Mesothelial cell of epicardium (in vitro differentiated cells): ENCODE measurements at regions not wholly inside any gene's neighbourhood (a gene's known extent, or its start where the extent isn't known, plus 50 kb on each side); places are given as distances from the start of the nearest gene placed in this dataset.

Source experiments
- DNase-seq, 2 experiments: peaks; one replicate each; pipeline ENCODE4 v3.0.0; 2021; ENCODE audit warnings: low spot score in 2 of 2; ENCODE audit not compliant: unreplicated experiment in 2 of 2
- H3K27ac Mint-ChIP-seq: 2 replicates; pipeline ENCODE4 v1.8.0; 2021; ENCODE audit warnings: mixed read lengths
- H3K27me3 Mint-ChIP-seq: 2 replicates; pipeline ENCODE4 v1.8.0; 2021; ENCODE audit warnings: low read depth, mixed read lengths
- H3K36me3 Mint-ChIP-seq: 2 replicates; pipeline ENCODE4 v1.8.0; 2021; ENCODE audit warnings: mixed read lengths
- H3K4me1 Mint-ChIP-seq: 2 replicates; pipeline ENCODE4 v1.8.0; 2021; ENCODE audit warnings: mixed read lengths
- H3K4me3 Mint-ChIP-seq: 2 replicates; pipeline ENCODE4 v1.8.0; 2021; ENCODE audit warnings: mild to moderate bottlenecking, moderate library complexity, mixed read lengths
- H3K9me3 Mint-ChIP-seq: 2 replicates; pipeline ENCODE4 v1.8.0; 2021; ENCODE audit warnings: mixed read lengths
- CTCF ChIP-seq: fragments of 200-600 bp; sonication (generic); IDR thresholded peaks from one replicate; pipeline ENCODE4 v1.5.0; 2021; ENCODE audit warnings: antibody characterized with exemption; ENCODE audit not compliant: unreplicated experiment

DNA sequence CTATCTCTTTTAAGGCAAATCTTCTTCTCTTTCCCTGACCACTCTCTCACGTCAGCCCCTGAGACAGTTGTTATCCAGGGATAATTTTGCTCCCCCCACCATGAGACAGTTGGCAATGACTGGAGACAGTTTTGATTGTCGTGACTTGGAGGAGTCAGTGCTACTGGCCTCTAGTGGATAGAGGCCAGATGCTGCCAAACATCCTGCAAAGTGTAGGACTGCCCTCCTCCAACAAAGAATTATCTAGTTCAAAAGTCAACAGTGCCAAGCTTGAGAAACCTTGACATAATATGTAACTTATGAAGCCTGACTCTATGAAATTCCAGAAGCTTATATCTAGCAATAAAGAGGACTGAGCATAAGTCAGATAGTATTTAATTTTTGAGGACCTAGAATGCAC lies 502.1 kb upstream of the IGFBP7 start:
- no peaks in the 10 kb centered on the region for H3K27me3 Mint-ChIP-seq
- H3K9me3 Mint-ChIP-seq: no peaks in the 10 kb centered on the region
- H3K27ac Mint-ChIP-seq: no peak overlapping the region
- DNase-seq: no peak
- H3K36me3 Mint-ChIP-seq: no peaks in the 10 kb centered on the region
- peaks cover 23% of the 10 kb centered on the region for H3K4me1 Mint-ChIP-seq
- no peak for TF ChIP-seq CTCF
- H3K4me3 Mint-ChIP-seq: no peak overlapping the region

GRCh38 chr4:57607566-57608180 lies 497.5 kb upstream of the IGFBP7 start:
- Mint-ChIP-seq H3K4me1 (peaks cover 39% of the 10 kb centered on the region), H3K27ac (peak overlapping the region; percentile 27), H3K27me3 (no peaks in the 10 kb centered on the region), H3K36me3 (no peaks in the 10 kb centered on the region), H3K9me3 (no peaks in the 10 kb centered on the region), H3K4me3 (no peak overlapping the region)
- DNase-seq: peak; percentile 24 to 42
- TF ChIP-seq CTCF: no peak

DNA sequence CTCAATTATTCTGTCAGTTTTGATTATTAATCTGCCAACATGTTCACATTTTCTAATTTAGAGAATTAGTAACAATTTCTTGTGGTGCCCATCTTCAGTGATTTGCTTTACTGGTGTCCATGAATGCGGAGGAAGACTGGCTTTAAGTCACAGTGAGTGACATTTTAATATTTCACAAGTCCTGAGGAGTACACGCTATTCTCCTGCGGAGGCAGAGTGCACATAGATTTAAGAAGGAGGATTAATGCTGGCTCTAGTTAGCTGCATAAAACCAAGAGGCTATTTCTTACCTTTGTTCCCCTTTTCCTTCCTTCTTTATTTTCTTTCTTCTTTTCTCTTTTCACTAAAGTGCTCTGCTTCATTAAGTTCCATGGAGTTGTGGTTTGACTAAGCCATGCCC lies 495.2 kb upstream of the IGFBP7 start:
- no peak for DNase-seq
- H3K27ac Mint-ChIP-seq: peak overlapping the region; percentile 36
- H3K36me3 Mint-ChIP-seq: no peaks in the 10 kb centered on the region
- no peak for TF ChIP-seq CTCF
- H3K4me1 Mint-ChIP-seq: peaks cover 39% of the 10 kb centered on the region
- H3K9me3 Mint-ChIP-seq: no peaks in the 10 kb centered on the region
- no peaks in the 10 kb centered on the region for H3K27me3 Mint-ChIP-seq
- no peak overlapping the region for H3K4me3 Mint-ChIP-seq

GRCh38 chr4:57602141-57602540 lies 492.0 kb upstream of the IGFBP7 start:
- H3K9me3 Mint-ChIP-seq: no peaks in the 10 kb centered on the region
- no peaks in the 10 kb centered on the region for H3K27me3 Mint-ChIP-seq
- no peak for DNase-seq
- TF ChIP-seq CTCF: no peak
- peaks cover 24% of the 10 kb centered on the region for H3K4me1 Mint-ChIP-seq
- H3K27ac Mint-ChIP-seq: no peak overlapping the region
- H3K4me3 Mint-ChIP-seq: no peak overlapping the region
- H3K36me3 Mint-ChIP-seq: no peaks in the 10 kb centered on the region

- Mint-ChIP-seq H3K27ac (no peak overlapping the region), H3K9me3 (peaks cover 11% of the 10 kb centered on the region), H3K36me3 (peaks cover 3% of the 10 kb centered on the region), H3K4me1 (peaks cover 5% of the 10 kb centered on the region), H3K4me3 (no peak overlapping the region), H3K27me3 (no peaks in the 10 kb centered on the region)
- DNase-seq: no peak
- TF ChIP-seq CTCF: no peak
These were observed 480.9 kb upstream of the IGFBP7 start for GRCh38 chr4:57591073-57591472.

- no peak for TF ChIP-seq CTCF
- H3K36me3 Mint-ChIP-seq: peaks cover 3% of the 10 kb centered on the region
- no peak overlapping the region for H3K4me3 Mint-ChIP-seq
- no peak for DNase-seq
- H3K27ac Mint-ChIP-seq: no peak overlapping the region
- H3K4me1 Mint-ChIP-seq: peaks cover 6% of the 10 kb centered on the region
- no peaks in the 10 kb centered on the region for H3K27me3 Mint-ChIP-seq
- peaks cover 16% of the 10 kb centered on the region for H3K9me3 Mint-ChIP-seq
These were observed 478.4 kb upstream of the IGFBP7 start for GRCh38 chr4:57588557-57588956.
